ENCODE measurements at regions not wholly inside any gene's neighbourhood (a gene's known extent, or its start where the extent isn't known, plus 50 kb on each side); places are given as distances from the start of the nearest gene placed in this dataset.

DNA sequence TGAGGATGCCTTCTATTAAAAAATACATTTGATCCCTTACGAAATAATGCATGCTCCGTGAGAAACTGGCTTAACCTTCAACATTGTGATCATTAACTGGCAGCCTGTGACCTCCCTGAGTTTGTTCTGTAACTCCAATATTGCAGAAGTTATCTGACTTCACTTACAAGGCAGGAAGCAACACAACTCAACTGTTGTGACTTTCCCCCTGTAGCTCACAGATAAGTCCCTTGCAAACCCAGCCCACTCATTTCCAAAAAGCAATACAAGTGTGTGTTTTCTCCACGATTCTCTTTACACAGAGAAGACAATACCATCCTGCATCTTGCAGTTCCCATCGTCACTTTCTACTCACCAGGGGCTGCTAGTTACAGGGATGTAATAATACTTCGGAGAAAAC is 304.7 kb upstream of the TMEM132C start:
- no peaks in the 10 kb centered on the region for H3K27me3 ChIP-seq (replicated peaks; ENCODE audit: insufficient read depth)
- no peak overlapping the region for H3K4me3 ChIP-seq
- no peaks in the 10 kb centered on the region for H3K9me3 ChIP-seq
- H3K36me3 ChIP-seq, result no peaks in the 10 kb centered on the region
- DNase-seq (ENCODE audit: low spot score) (no peak), ATAC-seq (ENCODE audit: insufficient number of reproducible peaks, low FRiP score, low read depth) (no peak)
- TF ChIP-seq, protein P1, sequence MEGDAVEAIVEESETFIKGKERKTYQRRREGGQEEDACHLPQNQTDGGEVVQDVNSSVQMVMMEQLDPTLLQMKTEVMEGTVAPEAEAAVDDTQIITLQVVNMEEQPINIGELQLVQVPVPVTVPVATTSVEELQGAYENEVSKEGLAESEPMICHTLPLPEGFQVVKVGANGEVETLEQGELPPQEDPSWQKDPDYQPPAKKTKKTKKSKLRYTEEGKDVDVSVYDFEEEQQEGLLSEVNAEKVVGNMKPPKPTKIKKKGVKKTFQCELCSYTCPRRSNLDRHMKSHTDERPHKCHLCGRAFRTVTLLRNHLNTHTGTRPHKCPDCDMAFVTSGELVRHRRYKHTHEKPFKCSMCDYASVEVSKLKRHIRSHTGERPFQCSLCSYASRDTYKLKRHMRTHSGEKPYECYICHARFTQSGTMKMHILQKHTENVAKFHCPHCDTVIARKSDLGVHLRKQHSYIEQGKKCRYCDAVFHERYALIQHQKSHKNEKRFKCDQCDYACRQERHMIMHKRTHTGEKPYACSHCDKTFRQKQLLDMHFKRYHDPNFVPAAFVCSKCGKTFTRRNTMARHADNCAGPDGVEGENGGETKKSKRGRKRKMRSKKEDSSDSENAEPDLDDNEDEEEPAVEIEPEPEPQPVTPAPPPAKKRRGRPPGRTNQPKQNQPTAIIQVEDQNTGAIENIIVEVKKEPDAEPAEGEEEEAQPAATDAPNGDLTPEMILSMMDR (IDR thresholded peaks at IDR 0.05), result no peak
- peaks cover 0 to 5% of the 10 kb centered on the region in 2 donors for H3K4me1 ChIP-seq (ENCODE audit: control insufficient read depth in 1 of 2, low read depth in 2 of 2)
- H3K27ac ChIP-seq, result no peak overlapping the region

DNA sequence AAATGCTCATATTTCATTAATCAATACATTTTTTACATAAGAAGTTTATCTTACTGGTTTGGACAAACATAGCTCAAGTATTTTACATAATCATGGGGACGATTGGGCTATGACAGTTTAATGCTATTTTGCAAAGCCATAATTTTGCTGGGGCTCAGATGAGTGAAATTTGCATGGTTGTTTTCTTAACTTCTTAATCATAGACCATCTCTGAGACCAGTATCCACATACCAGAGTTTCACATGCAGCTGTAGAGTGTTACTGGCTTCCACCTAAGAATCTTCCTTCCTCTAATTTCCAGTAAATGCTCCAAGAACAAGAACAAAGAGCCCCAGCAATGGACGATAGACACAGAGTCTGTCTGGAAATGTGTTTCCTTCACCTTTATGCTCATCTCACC is 303.0 kb upstream of the TMEM132C start:
- Histone ChIP-seq H3K36me3 (no peaks in the 10 kb centered on the region), H3K9me3 (no peaks in the 10 kb centered on the region), H3K4me1 (ENCODE audit: control insufficient read depth in 1 of 2, low read depth in 2 of 2) (peaks cover 0 to 5% of the 10 kb centered on the region in 2 donors), H3K27ac (no peak overlapping the region), H3K4me3 (no peak overlapping the region), H3K27me3 (replicated peaks; ENCODE audit: insufficient read depth) (no peaks in the 10 kb centered on the region)
- DNase-seq (ENCODE audit: low spot score) (no peak), ATAC-seq (ENCODE audit: insufficient number of reproducible peaks, low FRiP score, low read depth) (no peak)
- TF ChIP-seq, protein P1 (IDR thresholded peaks at IDR 0.05), result no peak

DNA sequence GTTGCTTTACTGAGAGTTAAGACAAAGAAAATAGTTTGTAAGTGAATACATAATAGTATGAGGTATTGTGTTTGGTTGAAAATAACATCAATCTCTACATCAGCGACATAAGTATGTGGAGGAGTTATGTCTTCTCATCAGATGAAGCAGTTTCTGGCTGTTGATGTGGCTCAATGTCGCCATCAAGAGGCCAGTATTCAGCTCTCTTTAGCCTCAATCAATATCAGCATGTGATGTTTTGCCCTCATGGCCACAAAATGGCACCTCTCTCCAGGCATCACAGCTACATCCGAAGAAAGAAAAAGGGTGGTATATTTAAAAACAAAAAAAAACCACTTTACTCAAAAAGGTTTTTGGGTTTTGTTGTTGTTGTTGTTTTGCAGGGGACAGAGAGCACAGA is 302.3 kb upstream of the TMEM132C start:
- Histone ChIP-seq H3K27me3 (replicated peaks; ENCODE audit: insufficient read depth) (no peaks in the 10 kb centered on the region), H3K9me3 (no peaks in the 10 kb centered on the region), H3K36me3 (no peaks in the 10 kb centered on the region), H3K4me1 (ENCODE audit: control insufficient read depth in 1 of 2, low read depth in 2 of 2) (peaks cover 0 to 4% of the 10 kb centered on the region in 2 donors), H3K27ac (no peak overlapping the region), H3K4me3 (no peak overlapping the region)
- TF ChIP-seq, protein P1 (IDR thresholded peaks at IDR 0.05), result no peak
- DNase-seq (ENCODE audit: low spot score) (no peak), ATAC-seq (ENCODE audit: insufficient number of reproducible peaks, low FRiP score, low read depth) (no peak)

DNA sequence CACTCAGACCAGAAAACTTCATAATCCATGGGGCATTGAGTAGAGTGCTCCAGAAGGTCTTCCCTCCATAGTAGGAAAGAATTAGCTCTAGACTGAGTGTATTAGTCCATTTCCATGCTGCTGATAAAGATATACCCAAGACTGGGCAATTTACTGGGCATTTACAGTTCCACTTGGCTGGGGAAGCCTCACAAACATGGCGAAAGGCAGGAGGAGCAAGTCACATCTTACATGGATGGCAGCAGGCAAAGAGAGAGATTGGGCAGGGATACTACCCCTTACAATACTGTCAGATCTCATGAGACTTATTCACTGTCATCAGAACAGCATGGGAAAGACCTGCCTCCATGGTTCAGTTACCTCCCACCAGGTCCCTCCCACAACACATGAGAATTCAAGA is 300.6 kb upstream of the TMEM132C start:
- DNase-seq (ENCODE audit: low spot score) (no peak), ATAC-seq (ENCODE audit: insufficient number of reproducible peaks, low FRiP score, low read depth) (no peak)
- TF ChIP-seq, protein P1 (IDR thresholded peaks at IDR 0.05), result no peak
- H3K4me3 ChIP-seq, result no peak overlapping the region
- H3K27me3 ChIP-seq (replicated peaks; ENCODE audit: insufficient read depth), result no peaks in the 10 kb centered on the region
- no peak overlapping the region for H3K27ac ChIP-seq
- H3K9me3 ChIP-seq, result no peaks in the 10 kb centered on the region
- H3K4me1 ChIP-seq (ENCODE audit: control insufficient read depth in 1 of 2, low read depth in 2 of 2), result no peaks in the 10 kb centered on the region
- H3K36me3 ChIP-seq, result no peaks in the 10 kb centered on the region

DNA sequence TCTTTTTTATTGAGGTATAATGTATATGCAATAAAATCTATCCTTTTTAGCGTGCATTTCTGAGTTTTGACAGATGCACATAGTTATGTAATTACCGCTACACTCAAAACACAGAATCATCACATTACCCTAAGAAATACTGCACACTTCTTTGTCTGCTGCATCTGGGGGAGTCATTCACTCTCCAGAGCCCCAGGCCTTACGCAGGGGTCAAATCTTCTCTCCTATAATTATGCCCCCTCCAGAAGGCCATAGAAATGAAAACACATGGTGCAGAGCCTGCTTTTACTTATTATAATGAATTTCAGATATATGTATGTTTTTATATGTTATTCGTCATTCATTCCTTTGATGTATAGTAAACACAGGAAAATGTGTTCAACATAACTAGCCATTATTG is 296.5 kb upstream of the TMEM132C start:
- H3K27ac ChIP-seq, result no peak overlapping the region
- no peak for ATAC-seq (ENCODE audit: insufficient number of reproducible peaks, low FRiP score, low read depth)
- TF ChIP-seq, protein P1 (IDR thresholded peaks at IDR 0.05), result no peak

More for the DNA sequence above, 296.5 kb upstream of the TMEM132C start:
- no peak for DNase-seq (ENCODE audit: low spot score)
- no peaks in the 10 kb centered on the region for H3K27me3 ChIP-seq (replicated peaks; ENCODE audit: insufficient read depth)
- no peaks in the 10 kb centered on the region for H3K36me3 ChIP-seq
- H3K9me3 ChIP-seq, result no peaks in the 10 kb centered on the region
- H3K4me1 ChIP-seq (ENCODE audit: control insufficient read depth in 1 of 2, low read depth in 2 of 2), result no peaks in the 10 kb centered on the region
- H3K4me3 ChIP-seq, result no peak overlapping the region
